HEK293T (cell line): ENCODE measurements at regions not wholly inside any gene's neighbourhood (a gene's known extent, or its start where the extent isn't known, plus 50 kb on each side); places are given as distances from the start of the nearest gene placed in this dataset.

Experiments
- CTCF ChIA-PET: fragments of 350-600 bp; formaldehyde crosslinking; extraction: SDS; loops from one replicate; lab custom pipeline; 2021; ENCODE audit warnings: antibody characterized with exemption, inconsistent platforms; lab: Yijun Ruan, JAX
- POLR2A ChIA-PET: fragments of 350-600 bp; formaldehyde crosslinking; extraction: SDS; loops from one replicate; lab custom pipeline; 2020; ENCODE audit warnings: antibody characterized with exemption, inconsistent platforms; lab: Yijun Ruan, JAX
- DNase-seq: peaks from one replicate; pipeline ENCODE4 v3.0.0; 2012; ENCODE audit warnings: mixed read lengths; ENCODE audit errors: extremely low spot score
- ARNT ChIP-seq: fragments of 450-650 bp; IDR thresholded peaks from 2 replicates; pipeline ENCODE4 v1.6.1; 2017; ENCODE audit warnings: mild to moderate bottlenecking
- BHLHE40 ChIP-seq: fragments of 450-650 bp; IDR thresholded peaks from 2 replicates; pipeline ENCODE4 v1.6.1; 2016; ENCODE audit warnings: mild to moderate bottlenecking, moderate library complexity, borderline replicate concordance
- CTBP1 ChIP-seq: fragments of 450-650 bp; IDR thresholded peaks from 2 replicates; pipeline ENCODE4 v1.6.1; 2016; ENCODE audit warnings: borderline replicate concordance
- ELF4 ChIP-seq: fragments of 450-650 bp; IDR thresholded peaks from 2 replicates; pipeline ENCODE4 v1.6.1; 2017; ENCODE audit warnings: antibody characterized with exemption
- FOXA1 ChIP-seq: fragments of 450-650 bp; IDR thresholded peaks from 2 replicates; pipeline ENCODE4 v1.6.1; 2016; ENCODE audit warnings: mild to moderate bottlenecking
- FOXK2 ChIP-seq: fragments of 450-650 bp; IDR thresholded peaks from 2 replicates; pipeline ENCODE4 v1.6.1; 2016; ENCODE audit warnings: mild to moderate bottlenecking
- FOXM1 ChIP-seq: fragments of 450-650 bp; IDR thresholded peaks from 2 replicates; pipeline ENCODE4 v1.6.1; 2017; ENCODE audit warnings: mild to moderate bottlenecking, borderline replicate concordance
- HDGF ChIP-seq: fragments of 450-650 bp; IDR thresholded peaks from 2 replicates; pipeline ENCODE4 v1.6.1; 2017; ENCODE audit warnings: antibody characterized with exemption, borderline replicate concordance
- L3MBTL2 ChIP-seq: fragments of 450-650 bp; conservative IDR thresholded peaks from 2 replicates; pipeline ENCODE4 v1.6.1; 2016; ENCODE audit warnings: mild to moderate bottlenecking
- LEF1 ChIP-seq: fragments of 450-650 bp; IDR thresholded peaks from 2 replicates; pipeline ENCODE4 v1.6.1; 2017; ENCODE audit warnings: mild to moderate bottlenecking, borderline replicate concordance
- NFRKB ChIP-seq: fragments of 450-650 bp; IDR thresholded peaks from 2 replicates; pipeline ENCODE4 v1.6.1; 2016; ENCODE audit warnings: mild to moderate bottlenecking, moderate library complexity
- PKNOX1 ChIP-seq: fragments of 450-650 bp; IDR thresholded peaks from 2 replicates; pipeline ENCODE4 v1.6.1; 2016
- SP1 ChIP-seq: fragments of 450-650 bp; IDR thresholded peaks from 2 replicates; pipeline ENCODE4 v1.6.1; 2017
- SUZ12 ChIP-seq: fragments of 450-650 bp; IDR thresholded peaks from 2 replicates; pipeline ENCODE4 v1.6.1; 2016; ENCODE audit warnings: mild to moderate bottlenecking
- TARDBP ChIP-seq: fragments of 450-650 bp; IDR thresholded peaks from 2 replicates; pipeline ENCODE4 v1.6.1; 2016
- ZNF384 ChIP-seq: fragments of 450-650 bp; IDR thresholded peaks from 2 replicates; pipeline ENCODE4 v1.6.1; 2016

DNA sequence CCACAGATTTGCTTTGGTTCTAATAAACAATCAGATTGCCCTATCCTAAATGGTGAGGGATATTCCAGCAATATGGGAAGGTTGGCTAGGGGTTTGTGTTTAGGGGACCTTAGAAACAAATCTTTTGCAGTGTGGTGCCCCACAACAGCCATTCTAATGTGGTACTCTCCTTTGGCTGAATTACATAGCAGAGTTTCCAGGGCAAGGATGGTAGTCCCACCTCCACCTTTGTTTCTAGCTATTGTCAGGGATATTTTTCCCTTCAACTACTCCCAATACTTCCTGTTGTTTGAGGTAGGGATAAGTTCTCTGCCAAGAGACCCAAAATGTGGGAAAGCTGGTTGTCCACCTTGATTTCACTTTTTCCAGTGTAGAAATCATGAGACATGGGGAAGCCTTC is 494.7 kb upstream of the CHORDC1 start:
- ChIA-PET CTCF (no interaction called here), POLR2A (no interaction called here)
- no peak for DNase-seq
- TF ChIP-seq BHLHE40 (no peak), NFRKB (no peak), SUZ12 (no peak), FOXM1 (no peak), LEF1 (no peak), HDGF (no peak), TARDBP (no peak), SP1 (no peak), PKNOX1 (no peak), L3MBTL2 (no peak), ELF4 (no peak), FOXA1 (no peak), CTBP1 (no peak), FOXK2 (no peak), ARNT (no peak), ZNF384 (no peak)

DNA sequence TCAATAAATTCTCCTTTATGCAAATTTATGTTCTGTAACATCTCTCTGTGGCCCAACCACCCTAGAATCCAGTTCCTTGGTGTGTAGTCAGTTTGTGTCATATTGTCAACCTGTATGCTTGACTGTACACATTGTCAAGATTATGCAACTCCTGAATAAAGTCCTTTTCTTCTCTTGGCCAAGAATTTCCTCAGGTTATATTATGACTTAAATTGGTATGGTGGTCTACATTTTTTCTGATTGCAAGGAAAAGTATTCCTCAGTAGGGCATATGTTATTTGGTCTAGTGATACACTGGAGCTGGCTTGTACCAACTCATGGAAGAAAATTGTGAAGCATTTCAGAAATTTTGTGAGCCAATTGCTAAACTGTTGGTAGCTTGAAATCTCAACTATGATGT is 482.8 kb upstream of the CHORDC1 start:
- POLR2A ChIA-PET, result no interaction called here
- TF ChIP-seq ELF4 (no peak), BHLHE40 (no peak), ARNT (no peak), HDGF (no peak), SUZ12 (no peak), CTBP1 (no peak), FOXK2 (no peak), PKNOX1 (no peak)
- no peak for DNase-seq
- CTCF ChIA-PET, result no interaction called here

- no peak for TF ChIP-seq FOXM1
- TF ChIP-seq ARNT, result no peak
- no peak for TF ChIP-seq L3MBTL2
- no peak for TF ChIP-seq TARDBP
- TF ChIP-seq LEF1, result no peak
- TF ChIP-seq SP1, result no peak
- TF ChIP-seq BHLHE40, result no peak
- TF ChIP-seq HDGF, result no peak
- CTCF ChIA-PET, result no interaction called here
- no peak for DNase-seq
- POLR2A ChIA-PET, result no interaction called here
Observed at GRCh38 chr11:90704510-90704909, 481.7 kb upstream of the CHORDC1 start.

DNA sequence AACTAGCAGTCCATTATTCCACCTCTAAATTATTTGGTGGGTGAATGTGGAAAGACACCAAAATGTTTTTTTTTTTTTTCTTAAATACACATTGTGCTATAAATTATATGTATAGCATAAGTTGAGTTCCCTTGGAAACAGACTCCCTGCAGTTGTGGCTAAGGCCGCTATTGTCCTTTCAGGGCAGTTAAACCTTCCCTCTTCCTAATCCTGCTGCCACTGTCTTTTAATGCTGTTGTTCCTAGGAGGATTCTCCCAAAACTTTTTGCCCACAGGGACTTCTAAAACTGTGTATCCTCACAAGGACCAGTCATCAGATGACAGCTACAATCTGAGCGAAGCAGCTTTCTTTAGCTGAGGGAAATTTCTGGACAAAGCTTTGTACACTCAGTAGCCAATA is 478.9 kb upstream of the CHORDC1 start:
- ChIA-PET POLR2A (no interaction called here), CTCF (no interaction called here)

GRCh38 chr11:90700789-90701439 is 478.1 kb upstream of the CHORDC1 start:
- TF ChIP-seq SUZ12 (no peak), CTBP1 (no peak), FOXM1 (no peak), BHLHE40 (no peak), HDGF (no peak), ARNT (no peak), PKNOX1 (no peak)
- ChIA-PET POLR2A (no interaction called here), CTCF (no interaction called here)
- DNase-seq, result no peak

More for the DNA sequence above, 478.9 kb upstream of the CHORDC1 start:
- TF ChIP-seq FOXA1 (no peak), SP1 (no peak), FOXK2 (no peak), L3MBTL2 (no peak), SUZ12 (no peak), LEF1 (no peak), FOXM1 (no peak), CTBP1 (no peak), PKNOX1 (no peak), ARNT (no peak), TARDBP (no peak), NFRKB (no peak)
- DNase-seq, result no peak

DNA sequence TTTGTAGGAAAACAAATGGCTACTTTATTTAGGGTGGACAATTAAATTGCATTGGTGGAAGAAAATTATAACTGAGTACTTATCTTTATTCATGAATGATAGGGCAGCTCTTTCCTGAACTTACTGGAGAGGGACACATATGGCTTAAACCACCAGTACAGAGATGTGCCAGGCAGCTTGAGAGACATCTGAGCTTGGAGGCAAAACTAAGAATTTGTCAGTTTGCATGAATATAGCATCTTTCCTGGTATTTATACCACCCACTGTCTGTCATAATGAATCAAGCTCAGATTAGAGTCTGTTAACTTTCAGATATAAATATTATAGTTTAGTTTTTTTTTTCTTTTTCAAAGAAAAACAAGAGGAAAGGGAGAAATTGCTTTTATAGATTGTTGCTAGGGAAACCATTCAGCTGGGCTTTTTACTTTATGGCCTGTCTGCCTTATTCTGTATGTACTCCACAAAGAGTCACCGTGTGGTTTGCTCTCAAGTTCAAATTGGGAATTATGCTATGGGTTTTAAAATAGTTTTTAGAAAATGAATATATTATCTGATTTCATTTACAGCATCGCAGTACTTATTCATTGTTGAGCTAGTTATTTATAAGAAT is 477.0 kb upstream of the CHORDC1 start:
- CTCF ChIA-PET, result no interaction called here
- POLR2A ChIA-PET, result no interaction called here
- TF ChIP-seq NFRKB (no peak), ELF4 (no peak), FOXM1 (no peak), TARDBP (no peak)
- DNase-seq, result no peak
